Lower leg skin (tissue), 4 donors: ENCODE measurements at regions not wholly inside any gene's neighbourhood (a gene's known extent, or its start where the extent isn't known, plus 50 kb on each side); places are given as distances from the start of the nearest gene placed in this dataset.

Source experiments
- DNase-seq, 2 donors: peaks; one replicate each; pipeline ENCODE4 v3.0.0-alpha.2; 2019; ENCODE audit warnings: low spot score in 2 of 2
- H3K4me3 ChIP-seq: fragments of 200-600 bp; sonication (generic); 2 replicates; pipeline ENCODE4 v1.5.1; 2017; ENCODE audit warnings: mild to moderate bottlenecking, low read depth; ENCODE audit not compliant: poor library complexity, severe bottlenecking
- CTCF ChIP-seq, 3 donors: fragments of 450-650 bp; IDR thresholded peaks; one replicate each; pipeline ENCODE4 v1.5.1; 2016; ENCODE audit warnings: antibody characterized with exemption in 3 of 3, mild to moderate bottlenecking in 3 of 3, moderate library complexity in 2 of 3
- POLR2A ChIP-seq, 2 donors: fragments of 450-650 bp; IDR thresholded peaks; one replicate each; pipeline ENCODE4 v1.6.1; 2016 to 2017; ENCODE audit warnings: antibody characterized with exemption in 2 of 2, mild to moderate bottlenecking in 1 of 2, moderate library complexity in 1 of 2
- whole genome bisulfite sequencing, 2 donors: methylation state at CpG; one replicate each; pipeline ENCODE4 v1.1.5; 2018; 5-methylcytosine and 5-hydroxymethylcytosine counted together
- intact Hi-C: fragments of 100-400 bp; cut with DNase I; formaldehyde crosslinking; loops from one replicate; pipeline ENCODE4 v1.15.0; 2023; ENCODE audit warnings: low total_unique reads

- no peak for DNase-seq
- TF ChIP-seq CTCF (IDR thresholded peaks at IDR 0.05) (no peak), POLR2A (IDR thresholded peaks at IDR 0.05) (no peak)
- intact Hi-C loops: no loop called here
- no peak overlapping the region for H3K4me3 ChIP-seq
- 86 to 90% methylated on average over 11 of the region's 11 CpGs for WGBS, 2 donors
Observed at GRCh38 chr6:150721418-150722266, 122.0 kb downstream of the PLEKHG1 start.

- TF ChIP-seq CTCF (IDR thresholded peaks at IDR 0.05) (no peak), POLR2A (IDR thresholded peaks at IDR 0.05) (no peak)
- intact Hi-C loops: no loop called here
- H3K4me3 ChIP-seq: no peak overlapping the region
- DNase-seq: no peak
- 88 to 91% methylated on average over 9 of the region's 9 CpGs for WGBS, 2 donors
Observed at GRCh38 chr6:150722614-150723344, 123.1 kb downstream of the PLEKHG1 start.

- intact Hi-C loops: no loop called here
- TF ChIP-seq POLR2A (IDR thresholded peaks at IDR 0.05): no peak
- TF ChIP-seq CTCF (IDR thresholded peaks at IDR 0.05): no peak
- DNase-seq: no peak
- H3K4me3 ChIP-seq: no peak overlapping the region
Observed at GRCh38 chr6:150723345-150723658, 123.6 kb downstream of the PLEKHG1 start.

GRCh38 chr6:150723857-150724256, 124.2 kb downstream of the PLEKHG1 start:
- TF ChIP-seq POLR2A (IDR thresholded peaks at IDR 0.05) (no peak), CTCF (IDR thresholded peaks at IDR 0.05) (no peak)
- intact Hi-C loops: no loop called here
- DNase-seq: no peak
- 77 to 83% methylated on average over 2 of the region's 2 CpGs for WGBS, 2 donors
- H3K4me3 ChIP-seq: no peak overlapping the region

- TF ChIP-seq CTCF (IDR thresholded peaks at IDR 0.05) (no peak), POLR2A (IDR thresholded peaks at IDR 0.05) (no peak)
Observed at GRCh38 chr6:150725795-150726194, 126.1 kb downstream of the PLEKHG1 start.

More at GRCh38 chr6:150725795-150726194, 126.1 kb downstream of the PLEKHG1 start:
- no peak overlapping the region for H3K4me3 ChIP-seq
- intact Hi-C loops: no loop called here
- 0 to 95% methylated on average over 1 of the region's 1 CpG for WGBS, 2 donors
- no peak for DNase-seq
